NOMO-1 (cell line): ENCODE measurements at regions not wholly inside any gene's neighbourhood (a gene's known extent, or its start where the extent isn't known, plus 50 kb on each side); places are given as distances from the start of the nearest gene placed in this dataset.
A peak's percentile ranks its signal among the peaks of the same experiment; 100 is the strongest.

ENCODE experiments used
- DNase-seq, 2 experiments: peaks; one replicate each; lab custom pipeline; 2025; ENCODE audit not compliant: unreplicated experiment in 2 of 2; lab: John Stamatoyannopoulos, UW

DNA sequence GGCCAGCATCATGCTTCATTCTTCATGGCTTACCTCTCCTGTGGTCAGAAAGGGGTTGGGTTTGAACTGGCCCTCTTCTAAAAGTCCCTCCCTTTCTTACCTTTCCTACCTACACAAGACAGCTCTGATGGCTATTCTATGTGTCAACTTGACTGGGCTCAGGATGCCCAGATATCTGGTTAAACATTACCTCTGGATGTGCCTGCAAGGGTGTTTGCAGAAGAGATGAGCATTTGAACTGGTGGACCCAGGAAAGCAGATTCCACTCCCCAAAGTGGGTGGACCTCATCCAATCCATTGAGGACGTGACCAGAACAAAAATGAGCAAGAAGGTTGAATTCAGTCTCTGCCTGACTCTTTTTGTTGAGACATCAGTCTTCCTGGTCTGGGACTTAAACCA is 79.0 kb upstream of the TCF7L2 start:
- no peak for DNase-seq

DNA sequence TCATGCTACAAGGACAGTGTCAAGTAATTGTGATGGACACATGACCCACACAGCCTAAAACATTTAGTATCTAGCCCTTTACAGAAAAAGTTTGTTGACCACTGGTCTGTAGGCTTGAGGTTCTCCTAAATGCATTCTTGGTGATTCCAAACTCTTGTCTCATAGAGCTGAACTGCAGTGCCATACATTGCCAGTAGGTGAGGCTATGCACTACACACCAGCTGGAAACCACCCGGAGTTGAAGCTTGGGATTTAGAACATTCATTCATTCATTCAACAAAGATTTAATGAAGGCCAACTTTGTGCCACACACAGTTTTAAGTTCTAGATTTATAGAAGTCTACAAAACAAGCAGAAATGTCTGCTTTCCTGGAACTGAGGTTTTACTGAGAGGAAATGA is 77.3 kb upstream of the TCF7L2 start:
- no peak for DNase-seq

DNA sequence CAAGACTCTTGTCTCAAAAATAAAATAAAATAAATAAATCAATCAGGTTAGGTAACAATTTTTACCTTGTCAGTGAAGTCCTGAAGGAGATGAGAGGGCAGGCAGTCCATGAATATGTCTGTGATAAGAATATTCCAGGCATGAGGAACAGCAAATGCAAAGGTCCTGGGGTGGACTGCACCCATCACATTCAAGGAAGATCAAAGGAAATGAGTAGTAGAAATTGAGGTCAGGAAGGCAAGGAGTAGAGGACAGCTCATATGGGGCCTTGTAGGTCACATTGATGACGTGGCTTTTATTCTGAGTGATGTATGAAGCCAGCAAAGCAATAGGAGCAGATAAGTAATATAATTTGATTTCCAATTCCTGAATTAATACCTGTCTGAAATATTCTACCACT is 76.5 kb upstream of the TCF7L2 start:
- no peak for DNase-seq

DNA sequence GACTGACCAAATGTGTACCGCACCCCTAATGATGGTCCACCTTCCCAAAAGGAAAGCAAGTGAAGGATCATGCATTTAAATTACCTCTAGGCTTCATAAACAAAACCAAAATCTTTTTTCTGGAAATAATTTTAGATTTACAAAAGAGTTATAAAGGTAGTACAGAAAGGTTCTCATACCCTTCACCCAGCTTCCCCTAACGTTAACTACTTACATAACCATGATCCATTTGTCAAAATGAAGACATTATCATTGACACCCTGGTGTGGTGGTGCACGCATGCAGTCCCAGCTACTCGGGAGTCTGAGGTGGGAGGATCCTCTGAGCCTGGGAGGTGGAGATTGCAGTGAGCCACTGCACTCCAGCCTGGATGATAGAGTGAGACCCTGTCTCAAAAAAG is 75.1 kb upstream of the TCF7L2 start:
- DNase-seq: no peak

DNA sequence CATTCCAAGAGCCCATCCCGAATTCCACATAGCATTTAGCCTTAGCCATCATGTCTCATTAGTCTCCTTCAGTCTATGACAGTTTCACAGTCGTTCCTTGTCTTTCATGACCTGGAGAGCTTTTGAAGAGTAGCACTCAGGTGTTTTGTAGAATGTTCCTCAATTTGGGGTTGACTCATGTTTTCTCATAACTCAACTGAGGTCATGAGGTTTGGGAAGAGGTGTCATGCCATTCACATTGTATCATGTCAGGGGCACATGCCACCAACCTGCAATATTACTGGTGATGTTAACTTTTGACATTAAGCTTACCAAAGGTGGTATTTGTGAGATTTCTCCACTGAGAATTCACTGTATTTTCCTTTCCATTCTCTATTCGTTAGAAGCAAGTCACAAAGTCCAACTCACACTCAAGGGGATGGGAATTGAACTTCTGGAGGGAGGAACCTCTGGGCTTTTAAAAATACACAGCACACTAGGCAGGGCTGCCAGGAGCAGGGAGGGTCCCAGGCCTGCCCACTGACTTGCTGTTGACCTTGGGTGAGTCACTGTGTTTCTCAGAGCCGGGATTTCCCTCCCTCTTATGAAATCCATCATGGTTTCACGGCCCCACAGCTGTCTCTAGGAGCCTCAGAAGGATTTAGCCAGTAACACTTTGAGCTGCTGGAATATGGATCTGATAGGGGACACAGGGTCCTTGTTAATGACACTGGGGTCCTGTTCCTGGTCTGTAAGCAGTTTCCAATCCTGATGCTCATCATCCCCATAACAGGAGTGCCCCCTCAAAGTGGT is 74.4 kb upstream of the TCF7L2 start:
- no peak for DNase-seq

DNA sequence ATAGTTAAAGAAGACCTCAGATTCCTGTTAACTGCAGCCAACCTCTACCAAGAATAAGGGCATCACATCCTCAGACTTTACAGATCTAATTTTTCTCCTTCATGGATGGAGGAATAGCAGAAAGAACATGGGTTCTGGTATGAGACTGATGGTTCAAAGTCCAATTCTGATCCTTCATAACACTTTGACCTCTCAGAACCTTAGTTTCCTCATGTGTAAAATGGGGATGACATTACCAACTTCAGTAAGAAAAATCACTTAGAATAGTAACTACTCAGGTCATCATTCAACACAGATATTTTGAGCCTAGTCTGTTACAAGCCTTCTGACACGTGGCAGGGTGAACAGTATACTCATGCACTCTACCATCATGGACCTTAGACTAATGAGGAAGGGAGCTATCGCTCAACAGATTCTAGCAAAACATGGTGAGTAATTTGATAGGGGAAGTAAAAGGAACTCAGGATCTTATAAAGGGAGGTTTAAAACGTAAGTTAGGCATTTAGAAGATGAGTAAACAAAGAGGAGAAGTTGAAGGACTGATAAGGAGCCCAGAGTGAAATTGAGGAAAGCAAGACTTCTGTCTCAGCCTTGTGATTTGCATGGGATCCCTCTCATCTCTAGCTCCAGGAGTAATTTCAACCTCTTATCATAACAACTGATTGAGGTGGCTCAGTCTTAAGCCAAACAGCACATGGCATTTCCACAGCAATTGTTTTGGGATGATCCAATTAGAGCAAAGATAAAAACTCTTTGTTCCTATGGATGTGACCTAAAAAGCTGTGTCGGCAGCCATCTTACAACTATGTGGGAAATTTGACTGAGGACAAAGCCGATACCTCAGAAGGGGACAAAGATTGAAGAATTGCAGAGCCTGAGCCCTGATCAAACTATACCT is 69.2 kb upstream of the TCF7L2 start:
- peak in 1 of 2 experiments; percentile 28 for DNase-seq

DNA sequence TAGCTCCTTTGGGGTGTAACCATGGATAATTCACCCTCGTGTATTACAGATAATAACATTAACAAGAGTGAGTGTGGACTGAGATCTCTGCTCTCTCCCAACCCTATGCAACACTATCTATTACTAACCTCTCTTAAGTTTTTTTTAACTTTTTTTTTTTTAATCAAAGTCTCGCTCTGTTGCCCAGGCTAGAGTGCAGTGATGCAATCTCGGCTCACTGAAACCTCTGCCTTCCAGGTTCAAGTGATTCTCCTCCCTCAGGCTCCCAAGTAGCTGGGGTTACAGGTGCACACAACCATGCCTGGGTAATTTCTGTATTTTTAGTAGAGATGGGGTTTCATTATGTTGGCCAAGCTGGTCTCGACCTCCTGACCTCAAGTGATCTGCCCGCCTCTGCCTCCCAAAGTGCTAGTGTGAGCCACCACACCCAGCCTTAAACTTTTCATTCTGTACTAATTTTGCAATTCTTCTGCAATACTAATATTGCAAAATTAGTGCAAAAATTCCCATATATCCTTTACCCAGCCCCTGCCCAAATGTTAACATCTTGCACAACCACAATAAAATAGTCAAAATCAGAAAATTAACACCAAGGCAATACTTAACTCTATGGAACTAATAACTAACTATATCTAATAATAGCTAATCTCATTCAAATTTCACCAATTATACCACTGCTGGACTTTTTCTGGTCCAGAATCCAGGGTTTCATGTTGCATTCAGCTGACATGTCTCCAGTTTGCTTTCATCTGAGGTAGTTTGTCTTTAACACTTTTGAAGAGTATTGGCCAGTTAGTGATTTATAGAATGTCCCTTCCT is 66.5 kb upstream of the TCF7L2 start:
- DNase-seq: no peak

DNA sequence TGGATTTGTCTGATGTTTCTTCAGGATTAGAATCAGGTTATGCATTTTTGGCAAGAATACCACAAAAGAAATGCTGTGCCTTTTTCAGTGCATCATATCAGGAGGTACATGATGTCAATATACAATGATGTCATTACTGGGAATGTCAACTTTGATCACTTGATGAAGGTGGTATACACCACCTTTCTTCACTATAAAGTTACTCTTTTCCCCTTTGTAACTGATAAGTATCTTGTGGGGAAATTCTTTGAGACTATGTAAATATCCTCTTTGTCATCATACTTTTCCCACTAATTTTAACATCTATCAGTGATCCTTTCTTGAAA is 65.9 kb upstream of the TCF7L2 start:
- DNase-seq: no peak

DNA sequence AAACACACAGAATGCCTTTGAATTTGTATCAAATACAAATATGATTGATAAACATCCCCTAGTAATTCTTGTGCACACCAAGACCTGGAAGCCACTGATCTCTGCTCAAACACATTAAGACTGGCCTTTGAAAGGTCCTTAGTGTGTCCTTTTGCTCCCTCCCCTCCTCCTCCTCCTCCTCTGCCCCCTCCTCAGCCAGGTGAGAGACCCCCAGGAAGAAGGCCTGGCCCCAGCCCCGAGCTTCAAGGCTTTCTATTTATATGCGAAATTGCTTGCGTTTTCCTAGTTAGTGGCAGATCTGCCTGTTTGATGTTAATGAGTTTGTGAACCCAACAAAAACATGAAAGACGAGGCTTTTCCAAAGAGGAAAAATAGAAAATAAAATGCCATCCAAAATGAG is 63.6 kb upstream of the TCF7L2 start:
- DNase-seq: no peak

DNA sequence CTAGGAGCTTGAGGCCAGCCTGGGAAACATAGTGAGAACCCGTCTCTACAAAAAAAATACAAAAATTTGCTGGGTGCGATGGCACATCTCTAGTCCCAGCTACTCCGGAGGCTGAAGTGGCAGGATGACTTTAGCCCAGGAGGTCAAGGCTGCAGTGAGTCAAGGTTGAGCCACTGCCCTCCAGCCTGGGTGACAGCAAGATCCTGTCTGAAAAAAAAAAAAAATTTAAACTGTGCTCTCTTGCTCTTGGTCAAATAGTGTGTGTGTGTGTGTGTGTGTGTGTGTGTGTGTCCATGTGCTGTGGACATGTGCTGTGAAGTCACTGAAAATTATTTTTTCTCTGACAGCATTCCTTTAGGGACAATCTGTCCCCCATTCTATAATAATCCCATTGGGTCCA is 62.1 kb upstream of the TCF7L2 start:
- DNase-seq: no peak

DNA sequence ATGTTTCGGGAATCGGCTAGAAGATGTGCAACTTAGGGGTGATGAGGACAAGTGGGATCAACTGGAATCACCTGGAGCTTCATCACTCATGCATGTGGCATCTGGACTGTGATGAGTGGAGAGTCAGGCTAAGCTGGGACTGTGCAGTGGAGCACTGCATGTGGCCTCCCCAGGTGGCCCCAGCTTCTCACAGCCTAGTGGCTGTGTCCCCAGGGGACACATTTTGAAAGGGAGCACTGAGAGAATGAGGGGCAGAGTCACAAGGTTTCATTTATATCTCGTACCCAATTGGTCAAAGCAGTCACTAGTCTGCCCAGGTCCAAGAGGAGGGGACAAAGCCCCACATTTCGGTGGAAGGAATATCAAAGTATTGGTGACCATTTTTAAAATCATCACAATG is 54.8 kb upstream of the TCF7L2 start:
- DNase-seq: no peak

DNA sequence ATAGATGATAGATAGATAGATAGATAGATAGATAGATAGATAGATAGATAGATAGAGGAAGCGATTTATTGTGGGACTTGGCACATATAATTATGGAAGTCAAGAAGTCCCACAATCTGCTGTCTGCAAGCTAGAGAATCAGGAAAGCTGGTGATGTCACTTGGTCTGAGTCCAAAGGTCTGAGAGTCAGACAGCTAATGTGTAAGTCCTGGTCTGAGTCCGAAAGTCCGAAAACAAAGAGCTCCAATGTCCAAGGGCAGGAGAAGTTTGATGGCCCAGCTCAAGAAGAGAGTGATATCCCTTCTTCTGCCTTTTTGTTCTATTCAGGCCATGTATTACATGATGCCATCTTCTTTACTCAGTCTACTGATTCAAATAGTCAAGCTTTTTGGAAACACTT is 53.8 kb upstream of the TCF7L2 start:
- DNase-seq: no peak

DNA sequence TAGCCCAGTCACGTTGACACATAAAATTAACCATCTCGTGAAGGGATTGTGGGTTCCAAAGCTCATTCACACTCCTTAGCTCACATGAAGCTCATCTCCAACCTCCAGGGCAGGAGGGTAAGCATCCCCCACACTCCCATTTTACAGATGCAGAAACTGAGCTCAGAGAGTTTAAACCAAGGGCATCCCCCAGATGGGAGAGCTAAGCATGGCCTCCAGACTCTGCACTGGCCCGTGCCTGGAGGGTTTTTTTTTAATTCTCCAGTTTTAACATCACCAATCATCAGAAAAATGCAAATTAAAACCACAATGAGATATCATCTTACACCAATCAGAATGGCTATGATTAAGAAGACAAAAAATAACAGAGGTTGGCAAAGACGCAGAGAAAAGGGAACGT is 53.3 kb upstream of the TCF7L2 start:
- DNase-seq: no peak

DNA sequence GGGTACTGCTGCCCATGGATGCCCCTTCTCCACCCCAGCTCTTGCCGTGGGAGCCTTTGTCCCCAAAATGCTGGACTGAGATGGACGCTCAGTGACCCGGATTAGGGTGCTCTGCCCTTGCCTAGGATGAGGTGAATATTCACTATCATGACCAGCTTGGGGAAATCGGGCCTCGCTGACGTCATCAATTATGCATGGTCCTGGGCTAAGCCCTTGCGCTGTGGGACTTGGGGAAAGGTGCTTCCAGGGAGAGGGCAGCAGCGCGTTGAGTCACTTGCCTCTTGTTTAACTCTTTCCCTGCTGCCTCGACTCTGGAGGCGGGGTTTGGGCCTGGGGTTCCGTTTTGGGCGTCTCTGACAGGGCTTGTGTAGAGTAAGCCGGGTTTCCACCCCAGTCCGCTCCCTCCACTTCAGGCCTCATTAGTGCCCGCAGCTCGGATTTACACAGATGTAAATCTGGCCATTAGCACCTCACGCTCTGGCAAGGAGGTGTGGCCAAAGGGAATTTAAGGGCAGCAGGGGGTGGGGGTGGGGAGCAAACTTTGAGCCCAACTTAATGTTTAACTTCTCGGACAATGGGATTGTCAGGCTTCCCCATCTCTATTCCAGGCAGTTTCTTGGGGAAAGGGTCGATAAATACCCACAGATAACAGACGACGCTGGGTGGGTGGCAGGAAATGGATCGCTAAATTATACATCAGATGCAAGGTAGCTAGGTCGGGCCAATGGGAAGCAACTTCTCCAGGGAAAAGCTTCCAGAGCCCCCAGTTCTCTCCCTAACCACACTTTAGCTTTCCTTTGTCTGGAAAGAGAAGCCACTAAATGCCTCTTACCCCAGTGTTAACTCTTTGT is 51.3 kb upstream of the TCF7L2 start:
- no peak for DNase-seq

DNA sequence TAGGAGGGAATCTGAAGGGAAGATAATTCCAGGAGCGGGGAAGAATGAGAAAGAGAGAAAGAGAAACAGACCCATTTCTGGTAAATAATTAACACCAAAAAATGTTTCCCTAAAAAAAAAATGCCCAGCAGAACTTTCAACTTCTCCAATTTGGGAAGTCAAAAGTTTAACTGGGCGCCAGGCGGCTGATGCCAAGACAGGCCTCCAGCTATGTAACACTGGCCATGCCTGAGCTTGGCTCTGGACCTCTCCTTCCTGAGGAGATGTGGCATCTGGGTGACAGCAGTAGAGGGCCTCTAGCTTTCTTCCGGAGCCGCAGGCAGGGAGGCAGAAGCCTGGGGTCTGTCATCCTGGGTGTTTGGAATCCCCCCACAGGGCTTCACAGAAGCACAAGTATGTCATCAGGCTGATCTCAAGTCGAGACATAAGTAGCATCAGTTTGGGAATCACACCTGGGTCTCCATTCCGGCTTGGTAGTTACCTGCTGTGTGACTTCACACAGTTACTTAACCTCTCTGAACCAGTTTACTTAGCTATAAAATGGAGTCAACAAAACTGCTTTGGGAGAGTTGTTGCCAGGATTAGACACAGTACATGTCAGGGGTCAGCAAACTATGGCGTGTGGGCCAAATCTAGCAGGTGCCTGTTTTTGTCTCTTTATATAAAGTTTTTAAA is 50.5 kb upstream of the TCF7L2 start:
- no peak for DNase-seq
